IMR-90 (cell line): ENCODE measurements at regions not wholly inside any gene's neighbourhood (a gene's known extent, or its start where the extent isn't known, plus 50 kb on each side); places are given as distances from the start of the nearest gene placed in this dataset.

Experiments used
- ATAC-seq: fragments of 200-7000 bp; cut with Tn5 transposase; 2 replicates; pipeline ENCODE4 v1.9.1; 2020; ENCODE audit warnings: low read depth, mild to moderate bottlenecking, moderate library complexity
- BruUV-seq: library from RNA; stranded (reverse); fragments of 400-500 nt; replicated peaks from 2 replicates; lab custom pipeline; 2021; lab: Mats Ljungman, UMichigan
- CTCF ChIA-PET: fragments of 300-600 bp; formaldehyde crosslinking; extraction: SDS; loops from one replicate; lab custom pipeline; 2021; ENCODE audit warnings: antibody characterized with exemption; lab: Yijun Ruan, JAX
- POLR2A ChIA-PET: fragments of 300-600 bp; sonication (Branson Sonifier 250); formaldehyde crosslinking; loops from one replicate; lab custom pipeline; 2022; ENCODE audit warnings: antibody characterized with exemption; ENCODE audit not compliant: unreplicated experiment; lab: Charles Lee
- DNase-seq: peaks from one replicate; pipeline ENCODE4 v3.0.0; 2013
- H2AFZ ChIP-seq: replicated peaks from 2 replicates; pipeline ENCODE3; 2013; ENCODE audit warnings: low read length, mild to moderate bottlenecking; ENCODE audit not compliant: poor library complexity
- H2AK5ac ChIP-seq: 2 replicates; pipeline ENCODE4 v1.6.1; 2013; ENCODE audit warnings: low read depth, low read length, inconsistent platforms
- H2AK9ac ChIP-seq: replicated peaks from 2 replicates; pipeline ENCODE3; 2013; ENCODE audit warnings: mild to moderate bottlenecking, low read depth, low read length, moderate library complexity; ENCODE audit not compliant: poor library complexity
- H2BK120ac ChIP-seq: 2 replicates; pipeline ENCODE4 v1.6.1; 2013; ENCODE audit warnings: low read depth, low read length, inconsistent platforms
- H2BK15ac ChIP-seq: 3 replicates; pipeline ENCODE4 v1.6.1; 2013; ENCODE audit warnings: low read depth, low read length, inconsistent platforms
- H2BK20ac ChIP-seq: 2 replicates; pipeline ENCODE4 v1.6.1; 2013; ENCODE audit warnings: low read depth, mild to moderate bottlenecking, inconsistent platforms, low read length, moderate library complexity
- H2BK5ac ChIP-seq: 2 replicates; pipeline ENCODE4 v1.6.1; 2013; ENCODE audit warnings: mild to moderate bottlenecking, low read depth, low read length, inconsistent platforms; ENCODE audit not compliant: poor library complexity, severe bottlenecking
- H3K14ac ChIP-seq: replicated peaks from 2 replicates; pipeline ENCODE4 v1.6.1; 2013; ENCODE audit warnings: low read depth, low read length, inconsistent platforms
- H3K18ac ChIP-seq: 2 replicates; pipeline ENCODE4 v1.6.1; 2013; ENCODE audit warnings: low read depth, low read length, control low read depth
- H3K23ac ChIP-seq: 2 replicates; pipeline ENCODE4 v1.6.1; 2013; ENCODE audit warnings: low read depth, low read length, inconsistent platforms
- H3K27ac ChIP-seq: 2 replicates; pipeline ENCODE4 v1.5.1; 2013; ENCODE audit warnings: mild to moderate bottlenecking, control low read depth, low read length; ENCODE audit not compliant: insufficient read depth
- H3K27me3 ChIP-seq: 2 replicates; pipeline ENCODE4 v1.6.1; 2013; ENCODE audit warnings: low read length; ENCODE audit not compliant: control insufficient read depth, insufficient read depth
- H3K36me3 ChIP-seq: 2 replicates; pipeline ENCODE4 v1.6.1; 2013; ENCODE audit warnings: low read length, mixed read lengths; ENCODE audit not compliant: control insufficient read depth, insufficient read depth
- H3K4ac ChIP-seq: 2 replicates; pipeline ENCODE4 v1.6.1; 2013; ENCODE audit warnings: low read depth, low read length, inconsistent platforms
- H3K4me1 ChIP-seq: 2 replicates; pipeline ENCODE4 v1.6.1; 2013; ENCODE audit warnings: low read length, mixed read lengths; ENCODE audit not compliant: control insufficient read depth, insufficient read depth
- H3K4me2 ChIP-seq: 2 replicates; pipeline ENCODE4 v1.6.1; 2013; ENCODE audit warnings: low read depth, mild to moderate bottlenecking, control low read depth, low read length, moderate library complexity
- H3K4me3 ChIP-seq: 2 replicates; pipeline ENCODE4 v1.5.1; 2013; ENCODE audit warnings: low read depth, mild to moderate bottlenecking, control low read depth, low read length, moderate library complexity; ENCODE audit not compliant: insufficient read depth
- H3K56ac ChIP-seq: 2 replicates; pipeline ENCODE4 v1.6.1; 2013; ENCODE audit warnings: low read length, inconsistent platforms; ENCODE audit not compliant: insufficient read depth; ENCODE audit errors: extremely low read depth
- H3K79me1 ChIP-seq, 2 experiments: 2 replicates each; pipeline ENCODE4 v1.6.1; 2013; ENCODE audit warnings: low read length in 2 of 2, inconsistent platforms in 1 of 2, low read depth in 1 of 2
- H3K9ac ChIP-seq: 2 replicates; pipeline ENCODE4 v1.6.1; 2013; ENCODE audit warnings: low read depth, low read length, control low read depth
- H3K9me1 ChIP-seq: 2 replicates; pipeline ENCODE4 v1.6.1; 2013; ENCODE audit warnings: low read length, inconsistent platforms; ENCODE audit not compliant: insufficient read depth
- H3K9me3 ChIP-seq: 2 replicates; pipeline ENCODE4 v1.6.1; 2013; ENCODE audit warnings: low read length; ENCODE audit not compliant: control insufficient read depth, insufficient read depth
- H4K20me1 ChIP-seq: 2 replicates; pipeline ENCODE4 v1.6.1; 2013; ENCODE audit warnings: low read length, inconsistent platforms; ENCODE audit not compliant: insufficient read depth
- H4K5ac ChIP-seq: 2 replicates; pipeline ENCODE4 v1.6.1; 2013; ENCODE audit warnings: mild to moderate bottlenecking, low read depth, low read length, control low read depth
- H4K8ac ChIP-seq, 2 experiments: 2 replicates each; pipeline ENCODE4 v1.6.1; 2013; ENCODE audit warnings: low read depth in 2 of 2, low read length in 2 of 2, control low read depth in 1 of 2, inconsistent platforms in 1 of 2
- H4K91ac ChIP-seq: 2 replicates; pipeline ENCODE4 v1.6.1; 2013; ENCODE audit warnings: low read depth, low read length, inconsistent platforms; ENCODE audit not compliant: insufficient read depth
- BHLHE40 ChIP-seq: fragments of 150-350 bp; IDR thresholded peaks from 2 replicates; pipeline ENCODE4 v1.6.1; 2016; ENCODE audit warnings: mild to moderate bottlenecking, low read depth, low read length
- CEBPB ChIP-seq: IDR thresholded peaks from 2 replicates; pipeline ENCODE4 v1.6.1; 2012; ENCODE audit warnings: low read depth, low read length, improper control_type of control experiment
- CHD1 ChIP-seq: IDR thresholded peaks from 2 replicates; pipeline ENCODE4 v1.6.1; 2012; ENCODE audit warnings: low read depth, low read length, improper control_type of control experiment
- ELK1 ChIP-seq: fragments of 150-350 bp; IDR thresholded peaks from 2 replicates; pipeline ENCODE4 v1.6.1; 2016; ENCODE audit warnings: low read depth, mild to moderate bottlenecking, low read length, moderate library complexity, borderline replicate concordance
- FOS ChIP-seq: fragments of 150-350 bp; IDR thresholded peaks from 2 replicates; pipeline ENCODE4 v1.6.1; 2016; ENCODE audit warnings: low read depth, low read length
- MAFK ChIP-seq: IDR thresholded peaks from 2 replicates; pipeline ENCODE4 v1.6.1; 2012; ENCODE audit warnings: low read depth, low read length, improper control_type of control experiment
- MAZ ChIP-seq: IDR thresholded peaks from 2 replicates; pipeline ENCODE4 v1.6.1; 2012; ENCODE audit warnings: low read depth, mild to moderate bottlenecking, low read length, improper control_type of control experiment, moderate library complexity, borderline replicate concordance
- MXI1 ChIP-seq: IDR thresholded peaks from 2 replicates; pipeline ENCODE4 v1.6.1; 2012; ENCODE audit warnings: low read depth, mild to moderate bottlenecking, low read length, moderate library complexity, borderline replicate concordance
- POLR2A ChIP-seq: IDR thresholded peaks from 2 replicates; pipeline ENCODE4 v1.6.1; 2012; ENCODE audit warnings: mild to moderate bottlenecking, low read depth, low read length
- RAD21 ChIP-seq: IDR thresholded peaks from 2 replicates; pipeline ENCODE4 v1.6.1; 2012; ENCODE audit warnings: low read length, improper control_type of control experiment
- RFX5 ChIP-seq: IDR thresholded peaks from 2 replicates; pipeline ENCODE4 v1.8.0; 2012; ENCODE audit warnings: low read depth, mild to moderate bottlenecking, low read length, moderate library complexity
- SMC3 ChIP-seq: fragments of 150-350 bp; IDR thresholded peaks from 2 replicates; pipeline ENCODE4 v1.6.1; 2016; ENCODE audit warnings: low read depth, mild to moderate bottlenecking, antibody characterized with exemption, low read length, moderate library complexity
- USF2 ChIP-seq: fragments of 150-350 bp; IDR thresholded peaks from 2 replicates; pipeline ENCODE4 v1.6.1; 2017; ENCODE audit warnings: mild to moderate bottlenecking, antibody characterized with exemption, low read length, low read depth
- WGBS, 2 experiments: methylation state at CpG; one replicate each; pipeline versions ENCODE4 v1.1.5 to v1.1.7; 2013; ENCODE audit warnings: missing lambda C conversion rate in 2 of 2; ENCODE audit not compliant: insufficient read length in 1 of 2; ENCODE audit errors: extremely low coverage in 2 of 2; 5-methylcytosine and 5-hydroxymethylcytosine counted together
- dilution Hi-C: fragments of 300-500 bp; cut with HindIII; formaldehyde crosslinking; loops from one replicate; pipeline ENCODE4 v1.14.3; 2018; ENCODE audit warnings: low sequenced_read_pairs; ENCODE audit not compliant: unreplicated experiment
- in situ Hi-C: fragments of 300-500 bp; cut with MboI; formaldehyde crosslinking; loops from 3 replicates; pipeline ENCODE4 v1.14.3; 2019; ENCODE audit warnings: low sequenced_read_pairs, inconsistent platforms, mixed read lengths
- intact Hi-C: fragments of 100-400 bp; cut with micrococcal nuclease; formaldehyde crosslinking; loops from 2 replicates; pipeline ENCODE4 v1.10.0; 2022

GRCh38 chr22:34129691-34130486, 209.6 kb upstream of the LARGE1 start:
- no peak overlapping the region for H4K91ac ChIP-seq
- no peak overlapping the region for H2AK5ac ChIP-seq
- no peaks in the 10 kb centered on the region for H4K20me1 ChIP-seq
- H3K4me2 ChIP-seq: no peak overlapping the region
- H4K5ac ChIP-seq: no peak overlapping the region
- H2BK20ac ChIP-seq: no peak overlapping the region
- no peak overlapping the region for H2BK15ac ChIP-seq
- BruUV-seq: no TSS peak
- TF ChIP-seq CEBPB: no peak
- TF ChIP-seq BHLHE40: no peak
- no peak for TF ChIP-seq USF2
- TF ChIP-seq MAZ: no peak
- TF ChIP-seq SMC3: no peak
- no peak for TF ChIP-seq POLR2A
- TF ChIP-seq ELK1: no peak
- no peak for TF ChIP-seq CHD1
- no peak for TF ChIP-seq MAFK
- no peak for TF ChIP-seq FOS
- no peak for TF ChIP-seq RAD21
- TF ChIP-seq RFX5: no peak
- TF ChIP-seq MXI1: no peak
- H3K4me1 ChIP-seq: no peaks in the 10 kb centered on the region
- intact Hi-C loops (no loop called here), dilution Hi-C loops (no loop called here), in situ Hi-C loops (no loop called here)
- DNase-seq: no peak
- ATAC-seq: no peak
- H3K36me3 ChIP-seq: no peaks in the 10 kb centered on the region
- no peak overlapping the region for H3K4ac ChIP-seq
- no peak overlapping the region for H2BK5ac ChIP-seq
- H3K27me3 ChIP-seq: no peaks in the 10 kb centered on the region
- no peak overlapping the region for H3K23ac ChIP-seq
- no CpG with 5 or more reads among the region's 4 CpGs for WGBS, 2 experiments
- no peak overlapping the region for H2AK9ac ChIP-seq
- no peak overlapping the region for H3K56ac ChIP-seq
- H3K9me3 ChIP-seq: peaks cover 23% of the 10 kb centered on the region
- H3K9ac ChIP-seq: no peak overlapping the region
- no peaks in the 10 kb centered on the region for H3K79me1 ChIP-seq
- no peak overlapping the region for H3K4me3 ChIP-seq
- H4K8ac ChIP-seq: no peak overlapping the region
- ChIA-PET CTCF (no interaction called here), POLR2A (no interaction called here)
- no peak overlapping the region for H2BK120ac ChIP-seq
- no peaks in the 10 kb centered on the region for H3K9me1 ChIP-seq
- no peak overlapping the region for H3K27ac ChIP-seq
- H3K14ac ChIP-seq: no peak overlapping the region
- no peak overlapping the region for H2AFZ ChIP-seq
- H3K18ac ChIP-seq: no peak overlapping the region
